HCT116 (cell line): ENCODE measurements at regions not wholly inside any gene's neighbourhood (a gene's known extent, or its start where the extent isn't known, plus 50 kb on each side); places are given as distances from the start of the nearest gene placed in this dataset.

Experiments
- EZH2phosphoT487 ChIP-seq: fragments of 200-600 bp; IDR thresholded peaks from 2 replicates; pipeline ENCODE4 v1.6.1; 2018; ENCODE audit warnings: antibody characterized with exemption, borderline replicate concordance
- POLR2A ChIP-seq: IDR thresholded peaks from 2 replicates; pipeline ENCODE4 v1.7.0; 2011; ENCODE audit warnings: borderline replicate concordance; ENCODE audit not compliant: insufficient read depth, insufficient read length; ENCODE audit errors: extremely low read depth
- POLR2AphosphoS5 ChIP-seq: IDR thresholded peaks from 2 replicates; pipeline ENCODE4 v1.6.1; 2011; ENCODE audit warnings: mild to moderate bottlenecking, low read depth, low read length, moderate library complexity
- TF ChIP-seq, protein P1 (sequence below): IDR thresholded peaks from 2 replicates; pipeline ENCODE4 v1.6.1; 2012

DNA sequence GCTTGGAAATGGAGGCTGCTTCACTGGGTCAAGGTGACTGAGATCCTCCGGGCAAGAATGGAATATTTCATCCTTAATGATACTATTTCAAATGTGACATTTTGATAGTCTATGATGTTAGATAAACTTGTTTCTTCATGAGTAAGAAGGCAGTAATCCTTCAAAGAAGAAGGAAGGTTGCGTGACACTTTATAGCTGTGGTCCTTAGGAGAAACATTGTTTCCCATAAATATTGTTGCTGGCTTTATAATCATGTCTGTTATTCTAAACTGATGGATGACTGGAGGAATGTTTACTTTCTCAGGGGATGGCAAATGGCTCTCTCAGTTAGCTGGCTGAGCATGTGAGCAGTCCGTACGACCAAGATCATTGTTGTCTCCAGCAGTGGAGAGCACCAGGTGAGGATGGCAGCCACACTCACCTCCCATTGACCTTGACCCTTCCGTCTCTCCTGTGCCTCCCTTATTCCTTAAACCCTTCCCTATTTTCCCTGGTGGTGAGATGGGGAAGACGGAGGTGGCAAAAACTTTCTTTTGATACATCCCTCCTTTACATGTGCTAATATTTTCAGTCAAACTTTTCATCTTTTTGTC lies 171.2 kb upstream of the OLIG3 start:
- no peak for TF ChIP-seq POLR2AphosphoS5
- TF ChIP-seq, protein P1, sequence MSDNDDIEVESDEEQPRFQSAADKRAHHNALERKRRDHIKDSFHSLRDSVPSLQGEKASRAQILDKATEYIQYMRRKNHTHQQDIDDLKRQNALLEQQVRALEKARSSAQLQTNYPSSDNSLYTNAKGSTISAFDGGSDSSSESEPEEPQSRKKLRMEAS = no peak
- TF ChIP-seq EZH2phosphoT487 = no peak
- no peak for TF ChIP-seq POLR2A
